Epithelial cell of esophagus (primary cell): ENCODE measurements at regions not wholly inside any gene's neighbourhood (a gene's known extent, or its start where the extent isn't known, plus 50 kb on each side); places are given as distances from the start of the nearest gene placed in this dataset.
A peak's percentile ranks its signal among the peaks of the same experiment; 100 is the strongest.

Experiments
- DNase-seq: peaks from one replicate; pipeline ENCODE4 v3.0.0; 2010; ENCODE audit warnings: low read depth
- H3K4me3 ChIP-seq: 2 replicates; pipeline ENCODE4 v1.5.1; 2011; ENCODE audit warnings: mild to moderate bottlenecking, low read length, control low read depth
- TF ChIP-seq, protein P1 (sequence below): IDR thresholded peaks from 2 replicates; pipeline ENCODE4 v1.5.1; 2011; ENCODE audit warnings: low read depth, mild to moderate bottlenecking, low read length, control low read depth, inconsistent platforms; ENCODE audit not compliant: insufficient read depth; ENCODE audit errors: missing control alignments

DNA sequence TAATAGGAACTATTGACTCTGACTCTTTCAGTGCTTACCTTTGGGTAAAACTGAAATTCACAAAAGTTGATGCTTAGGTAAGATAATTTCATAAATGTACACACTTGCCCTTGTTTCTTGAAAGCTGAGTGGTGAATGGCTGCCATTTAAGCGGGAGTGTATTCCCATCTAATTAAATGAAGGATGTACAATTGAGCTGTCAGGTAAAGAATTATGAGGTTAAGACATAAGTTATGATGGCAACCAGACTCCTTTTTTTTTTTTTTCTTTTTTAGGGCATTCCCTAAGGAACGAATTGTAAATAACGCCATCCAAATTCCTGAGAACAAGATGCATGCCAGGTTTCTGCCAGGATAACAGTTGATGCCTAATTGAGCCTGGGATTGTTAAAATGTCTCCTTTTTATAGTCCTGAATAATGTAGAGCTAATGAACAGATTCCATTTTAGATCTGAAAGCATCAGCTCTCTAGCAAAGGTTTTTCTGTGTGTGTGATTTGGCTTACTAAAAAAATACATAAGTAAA is 199.7 kb downstream of the ISL1 start:
- TF ChIP-seq, protein P1, sequence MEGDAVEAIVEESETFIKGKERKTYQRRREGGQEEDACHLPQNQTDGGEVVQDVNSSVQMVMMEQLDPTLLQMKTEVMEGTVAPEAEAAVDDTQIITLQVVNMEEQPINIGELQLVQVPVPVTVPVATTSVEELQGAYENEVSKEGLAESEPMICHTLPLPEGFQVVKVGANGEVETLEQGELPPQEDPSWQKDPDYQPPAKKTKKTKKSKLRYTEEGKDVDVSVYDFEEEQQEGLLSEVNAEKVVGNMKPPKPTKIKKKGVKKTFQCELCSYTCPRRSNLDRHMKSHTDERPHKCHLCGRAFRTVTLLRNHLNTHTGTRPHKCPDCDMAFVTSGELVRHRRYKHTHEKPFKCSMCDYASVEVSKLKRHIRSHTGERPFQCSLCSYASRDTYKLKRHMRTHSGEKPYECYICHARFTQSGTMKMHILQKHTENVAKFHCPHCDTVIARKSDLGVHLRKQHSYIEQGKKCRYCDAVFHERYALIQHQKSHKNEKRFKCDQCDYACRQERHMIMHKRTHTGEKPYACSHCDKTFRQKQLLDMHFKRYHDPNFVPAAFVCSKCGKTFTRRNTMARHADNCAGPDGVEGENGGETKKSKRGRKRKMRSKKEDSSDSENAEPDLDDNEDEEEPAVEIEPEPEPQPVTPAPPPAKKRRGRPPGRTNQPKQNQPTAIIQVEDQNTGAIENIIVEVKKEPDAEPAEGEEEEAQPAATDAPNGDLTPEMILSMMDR: no peak

DNA sequence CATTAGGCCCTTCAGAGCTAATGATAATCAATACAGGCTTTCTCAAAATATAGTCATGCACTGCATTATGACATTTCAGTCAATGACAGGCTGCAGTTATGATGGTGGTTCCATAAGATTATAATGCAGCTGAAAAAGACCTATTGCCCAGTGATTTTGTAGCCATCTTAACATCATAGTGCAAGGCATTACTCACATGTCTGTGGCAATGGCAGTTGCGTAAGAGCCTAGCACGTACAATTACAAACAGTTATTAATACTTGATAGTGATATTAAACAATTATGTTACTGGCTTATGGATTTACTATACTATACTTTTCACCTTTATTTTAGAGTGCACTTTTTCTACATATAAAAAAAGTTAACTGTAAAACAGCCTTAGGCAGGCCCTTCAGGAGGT is 214.8 kb downstream of the ISL1 start:
- DNase-seq: peak; percentile 50
- TF ChIP-seq, protein P1: no peak
- no peak overlapping the region for H3K4me3 ChIP-seq

More for the DNA sequence above, 199.7 kb downstream of the ISL1 start:
- no peak overlapping the region for H3K4me3 ChIP-seq
- DNase-seq: no peak

DNA sequence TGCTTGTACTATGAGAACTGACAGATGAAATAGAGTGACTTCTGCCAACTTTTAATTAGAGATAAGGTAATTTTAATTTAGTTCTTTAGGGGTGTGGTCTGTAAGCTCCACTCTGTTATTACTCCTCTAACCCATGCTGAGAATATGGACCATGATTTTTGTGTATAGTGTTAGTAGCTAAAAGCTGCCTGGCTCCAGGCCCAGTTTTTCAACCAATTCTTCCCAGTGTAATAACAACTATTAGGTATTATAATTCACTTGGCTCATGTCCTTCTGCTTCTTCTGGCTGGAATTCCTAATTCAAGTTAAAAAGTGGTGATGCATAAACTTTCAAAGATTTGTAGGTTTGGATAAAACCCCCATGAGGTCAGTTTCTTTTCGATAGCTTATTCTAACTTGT is 216.3 kb downstream of the ISL1 start:
- TF ChIP-seq, protein P1: no peak
- no peak overlapping the region for H3K4me3 ChIP-seq

DNA sequence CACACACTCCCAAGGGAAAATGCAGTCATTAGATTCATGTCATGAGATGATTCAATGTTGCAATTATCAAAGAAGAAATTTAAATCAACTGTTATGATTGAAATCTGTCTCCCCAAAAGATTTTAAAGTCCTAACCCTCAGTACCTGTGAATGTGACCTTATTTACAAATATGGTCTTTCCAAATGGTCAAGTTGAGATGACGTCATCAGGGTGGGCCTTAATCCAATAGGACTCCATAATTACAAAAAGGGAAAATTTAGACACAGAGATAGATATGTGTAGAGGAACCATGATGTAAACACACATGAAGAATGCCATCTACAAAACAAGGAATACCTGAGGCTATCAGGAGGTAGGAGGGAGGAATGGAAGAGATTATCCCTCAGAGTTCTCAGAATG is 221.1 kb downstream of the ISL1 start:
- H3K4me3 ChIP-seq: no peak overlapping the region
- TF ChIP-seq, protein P1: no peak
- no peak for DNase-seq

More for the DNA sequence above, 216.3 kb downstream of the ISL1 start:
- DNase-seq: no peak

DNA sequence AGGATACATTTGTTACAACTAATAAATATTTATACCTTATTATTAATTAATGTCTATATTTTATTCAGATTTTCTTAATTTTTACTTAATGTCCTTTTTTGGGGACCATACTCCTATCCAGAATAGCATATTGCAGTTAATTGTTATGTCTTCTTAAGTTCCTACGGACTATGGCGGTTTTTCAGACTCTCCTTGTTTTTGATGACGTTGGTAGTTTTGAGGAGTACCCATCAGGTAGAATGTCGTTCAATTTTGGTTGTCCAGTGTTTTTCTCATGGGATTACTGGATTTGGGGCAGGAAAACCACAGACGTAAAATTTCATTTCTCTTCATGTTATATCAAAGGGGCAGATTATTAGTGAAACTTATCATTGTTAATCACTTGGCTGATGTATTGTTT is 223.7 kb downstream of the ISL1 start:
- DNase-seq: no peak
- TF ChIP-seq, protein P1: no peak
- no peak overlapping the region for H3K4me3 ChIP-seq

DNA sequence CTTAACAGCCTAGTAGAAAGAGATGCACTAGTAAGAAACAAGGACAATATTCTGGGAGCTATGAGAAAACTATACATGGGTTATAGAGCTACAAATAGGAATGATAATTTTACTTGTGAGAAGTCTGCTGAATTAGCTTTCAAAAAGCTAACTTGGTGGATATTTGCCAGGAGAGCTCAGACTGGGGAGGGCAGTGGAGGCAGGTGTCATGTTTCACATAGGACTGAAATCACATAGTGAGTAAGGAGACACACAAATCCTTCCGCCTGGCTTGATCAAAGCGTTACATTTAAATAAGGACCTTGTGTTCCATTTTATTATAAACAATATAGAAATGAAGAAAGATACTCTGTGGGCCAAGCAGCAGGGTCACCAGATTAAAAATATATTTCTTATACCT is 235.0 kb downstream of the ISL1 start:
- TF ChIP-seq, protein P1: no peak
- DNase-seq: peak; percentile 7

DNA sequence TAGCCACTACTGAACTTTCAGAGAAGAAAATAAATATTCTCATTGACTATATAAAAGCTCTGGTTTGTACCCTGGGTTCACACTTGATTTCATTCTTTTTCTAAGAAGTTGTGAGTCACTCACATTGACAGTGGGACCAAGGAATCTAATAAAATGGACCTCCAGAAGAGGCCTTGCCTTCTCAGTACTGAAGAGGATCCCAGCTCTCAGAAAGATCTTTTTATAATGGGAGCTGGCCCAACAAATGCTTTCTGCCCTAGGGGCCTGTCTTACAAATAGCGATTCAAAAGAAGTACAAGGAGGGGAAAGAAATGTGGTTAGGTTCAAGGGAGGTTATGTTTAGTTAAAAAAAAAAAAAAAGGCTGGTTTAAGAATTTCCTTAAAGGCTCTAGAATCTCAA is 237.9 kb downstream of the ISL1 start:
- TF ChIP-seq, protein P1: no peak
- no peak for DNase-seq
- no peak overlapping the region for H3K4me3 ChIP-seq

More for the DNA sequence above, 235.0 kb downstream of the ISL1 start:
- no peak overlapping the region for H3K4me3 ChIP-seq
